Gastroesophageal sphincter (tissue), 4 donors: ENCODE measurements at regions not wholly inside any gene's neighbourhood (a gene's known extent, or its start where the extent isn't known, plus 50 kb on each side); places are given as distances from the start of the nearest gene placed in this dataset.

Source experiments
- ATAC-seq: fragments of 150-250 bp; one replicate; pipeline ENCODE4 v1.9.1; 2016; ENCODE audit warnings: mild to moderate bottlenecking, moderate library complexity
- H3K27ac ChIP-seq, 4 donors: fragments of 200-600 bp; sonication (generic) in 3 of 4; 1 replicate in 3 of 4; 2 replicates in 1 of 4; pipeline ENCODE4 v1.5.1; 2016 to 2019
- H3K27me3 ChIP-seq: fragments of 200-600 bp; sonication (generic); one replicate; pipeline ENCODE4 v1.5.1; 2019
- H3K36me3 ChIP-seq, 2 donors: fragments of 200-600 bp; sonication (generic); one replicate each; pipeline ENCODE4 v1.5.1; 2019; ENCODE audit warnings: control low read depth in 1 of 2
- H3K4me1 ChIP-seq, 3 donors: fragments of 200-600 bp; sonication (generic); 1 replicate in 2 of 3; 2 replicates in 1 of 3; pipeline ENCODE4 v1.5.1; 2016 to 2019; ENCODE audit warnings: control low read depth in 2 of 3
- H3K4me3 ChIP-seq, 2 donors: fragments of 200-600 bp; sonication (generic); one replicate each; pipeline ENCODE4 v1.5.1; 2019; ENCODE audit warnings: mild to moderate bottlenecking in 1 of 2, moderate library complexity in 1 of 2
- H3K9me3 ChIP-seq, 3 donors: fragments of 200-600 bp; sonication (generic); one replicate each; pipeline ENCODE4 v1.5.1; 2017 to 2019; ENCODE audit warnings: control low read depth in 2 of 3
- EP300 ChIP-seq: sonication (generic); formaldehyde crosslinking; IDR thresholded peaks from one replicate; pipeline ENCODE4 v1.6.1; 2017; ENCODE audit warnings: antibody characterized with exemption, mild to moderate bottlenecking
- POLR2A ChIP-seq, 2 donors: fragments of 450-650 bp; IDR thresholded peaks; one replicate each; pipeline ENCODE4 v1.6.1; 2017; ENCODE audit warnings: antibody characterized with exemption in 2 of 2, mild to moderate bottlenecking in 2 of 2, moderate library complexity in 1 of 2
- POLR2AphosphoS5 ChIP-seq: sonication (generic); formaldehyde crosslinking; IDR thresholded peaks from one replicate; pipeline ENCODE4 v1.6.1; 2017; ENCODE audit warnings: antibody characterized with exemption
- WGBS, 2 donors: methylation state at CpG; one replicate each; pipeline ENCODE4 v1.1.5; 2018; ENCODE audit warnings: low coverage in 1 of 2; 5-methylcytosine and 5-hydroxymethylcytosine counted together
- TF ChIP-seq, protein P1 (sequence below), 4 experiments: fragments of 200-600 bp in 2 of 4; fragments of 450-650 bp in 2 of 4; sonication (generic) in 1 of 4; IDR thresholded peaks; one replicate each; pipeline ENCODE4 v1.5.1; 2017 to 2019; ENCODE audit warnings: antibody characterized with exemption in 4 of 4, mild to moderate bottlenecking in 2 of 4, moderate library complexity in 2 of 4

DNA sequence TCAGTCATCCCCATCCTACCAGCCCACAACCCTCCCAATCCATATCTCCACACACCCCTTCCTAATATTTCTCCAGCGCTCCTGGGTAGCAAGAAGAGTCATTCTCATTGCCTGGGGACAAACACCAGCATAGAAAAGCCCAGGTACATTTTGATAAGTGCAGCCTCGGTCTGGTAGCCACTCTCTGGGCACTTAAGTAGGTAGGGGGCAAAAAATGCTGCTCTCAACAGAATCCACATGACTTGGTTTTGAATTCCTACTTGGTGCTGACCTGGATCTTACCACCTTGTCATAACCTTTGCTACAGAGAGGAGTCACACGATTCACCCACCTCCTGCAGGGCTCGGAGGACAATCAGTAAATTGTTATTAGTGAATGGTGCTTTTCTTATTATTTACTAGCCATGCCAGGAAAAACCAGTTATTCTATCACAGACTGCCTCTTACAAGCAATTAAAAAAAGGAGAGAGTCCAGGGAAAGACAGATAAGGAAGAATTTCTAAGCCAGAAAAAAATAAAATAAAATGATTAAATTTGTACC is 249.1 kb downstream of the LY86 start:
- TF ChIP-seq POLR2AphosphoS5 (no peak), POLR2A (IDR thresholded peaks at IDR 0.05) (no peak), EP300 (no peak)
- TF ChIP-seq, protein P1, sequence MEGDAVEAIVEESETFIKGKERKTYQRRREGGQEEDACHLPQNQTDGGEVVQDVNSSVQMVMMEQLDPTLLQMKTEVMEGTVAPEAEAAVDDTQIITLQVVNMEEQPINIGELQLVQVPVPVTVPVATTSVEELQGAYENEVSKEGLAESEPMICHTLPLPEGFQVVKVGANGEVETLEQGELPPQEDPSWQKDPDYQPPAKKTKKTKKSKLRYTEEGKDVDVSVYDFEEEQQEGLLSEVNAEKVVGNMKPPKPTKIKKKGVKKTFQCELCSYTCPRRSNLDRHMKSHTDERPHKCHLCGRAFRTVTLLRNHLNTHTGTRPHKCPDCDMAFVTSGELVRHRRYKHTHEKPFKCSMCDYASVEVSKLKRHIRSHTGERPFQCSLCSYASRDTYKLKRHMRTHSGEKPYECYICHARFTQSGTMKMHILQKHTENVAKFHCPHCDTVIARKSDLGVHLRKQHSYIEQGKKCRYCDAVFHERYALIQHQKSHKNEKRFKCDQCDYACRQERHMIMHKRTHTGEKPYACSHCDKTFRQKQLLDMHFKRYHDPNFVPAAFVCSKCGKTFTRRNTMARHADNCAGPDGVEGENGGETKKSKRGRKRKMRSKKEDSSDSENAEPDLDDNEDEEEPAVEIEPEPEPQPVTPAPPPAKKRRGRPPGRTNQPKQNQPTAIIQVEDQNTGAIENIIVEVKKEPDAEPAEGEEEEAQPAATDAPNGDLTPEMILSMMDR (IDR thresholded peaks at IDR 0.05) = no peak
- no peak overlapping the region for H3K4me3 ChIP-seq
- peaks cover 20% of the 10 kb centered on the region for H3K27me3 ChIP-seq
- no peaks in the 10 kb centered on the region for H3K4me1 ChIP-seq
- no peak for ATAC-seq
- H3K9me3 ChIP-seq = no peaks in the 10 kb centered on the region
- no peak overlapping the region for H3K27ac ChIP-seq
- no peaks in the 10 kb centered on the region for H3K36me3 ChIP-seq
- WGBS, 2 donors = 74 to 85% methylated on average over 3 to 4 of the region's 4 CpGs

DNA sequence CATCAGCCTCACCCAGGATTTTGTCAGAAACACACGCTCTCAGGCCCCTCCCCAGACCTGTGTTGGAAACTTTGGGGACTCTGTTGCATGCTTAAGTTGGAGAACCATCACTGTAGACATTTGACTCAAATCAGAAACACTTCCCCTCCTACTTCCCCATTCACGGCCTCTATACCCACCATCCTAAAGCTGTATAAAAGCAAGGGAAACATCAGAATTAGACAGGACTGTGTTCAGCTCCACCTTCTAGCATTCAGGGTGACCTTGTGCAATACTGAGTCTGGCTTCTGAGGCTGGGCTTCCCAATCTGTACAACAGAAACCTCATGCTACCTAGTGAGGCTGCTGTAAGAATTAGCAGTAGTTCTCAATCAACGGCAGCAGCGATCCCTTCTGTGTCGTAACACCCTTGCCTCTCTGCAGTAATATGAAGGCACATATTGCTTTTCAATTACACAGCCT is 252.3 kb downstream of the LY86 start:
- WGBS, 2 donors = 80% methylated on average over 5 of the region's 5 CpGs; no CpG with 5 or more reads in 1 of the 2 donors

DNA sequence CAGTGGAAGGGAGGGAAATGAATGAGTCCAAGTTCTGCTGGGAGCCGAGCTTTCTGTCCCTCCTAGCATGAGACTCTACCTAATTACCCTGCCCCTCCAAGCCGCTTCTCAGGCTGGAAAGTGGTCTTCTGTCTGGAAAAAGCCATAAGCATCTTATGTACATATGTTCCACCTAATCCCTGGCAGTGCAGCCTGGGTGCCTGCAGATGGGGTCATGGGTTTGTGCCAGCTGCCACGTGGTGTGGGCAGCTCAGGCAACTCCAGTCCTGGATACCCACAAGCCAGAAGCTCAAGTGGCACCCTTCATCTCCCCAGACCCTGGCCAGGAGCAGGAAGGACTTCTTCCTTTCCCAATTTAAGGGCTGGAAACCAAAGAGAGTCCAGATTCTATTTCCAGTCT is 253.1 kb downstream of the LY86 start:
- Histone ChIP-seq H3K27ac (no peak overlapping the region), H3K4me3 (no peak overlapping the region), H3K27me3 (peaks cover 5% of the 10 kb centered on the region), H3K36me3 (no peaks in the 10 kb centered on the region), H3K9me3 (peaks cover 0 to 18% (median 0%) of the 10 kb centered on the region in 3 donors), H3K4me1 (no peaks in the 10 kb centered on the region)
- ATAC-seq = no peak
- TF ChIP-seq POLR2A (IDR thresholded peaks at IDR 0.05) (no peak), POLR2AphosphoS5 (no peak)
- 83 to 88% methylated on average over 2 to 3 of the region's 3 CpGs for WGBS, 2 donors

More for the DNA sequence above, 252.3 kb downstream of the LY86 start:
- no peaks in the 10 kb centered on the region for H3K4me1 ChIP-seq
- H3K9me3 ChIP-seq = peaks cover 0 to 11% (median 0%) of the 10 kb centered on the region in 3 donors
- TF ChIP-seq POLR2A (IDR thresholded peaks at IDR 0.05) (no peak), POLR2AphosphoS5 (no peak), EP300 (no peak)
- no peaks in the 10 kb centered on the region for H3K36me3 ChIP-seq
- H3K4me3 ChIP-seq = no peak overlapping the region
- no peak for ATAC-seq
- peaks cover 3% of the 10 kb centered on the region for H3K27me3 ChIP-seq
- no peak overlapping the region for H3K27ac ChIP-seq

DNA sequence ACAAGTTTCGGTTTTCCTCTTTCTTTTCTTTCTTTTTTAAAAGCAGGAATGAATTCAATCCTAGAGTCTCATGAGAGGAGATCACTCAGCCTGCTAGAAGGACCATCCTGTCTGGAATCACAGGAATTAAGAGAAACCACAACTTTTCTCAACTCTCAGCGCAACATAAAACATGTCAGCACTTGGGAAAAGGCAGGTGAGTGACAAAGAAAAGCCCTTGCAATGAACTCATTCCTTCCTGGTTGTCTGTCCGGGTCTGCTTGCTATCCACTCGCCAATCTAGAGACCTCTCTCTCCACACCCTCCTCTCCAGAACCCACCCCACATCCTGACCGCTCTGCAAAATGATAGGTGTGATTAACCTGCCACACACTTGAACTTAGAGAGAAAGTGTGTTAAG is 253.8 kb downstream of the LY86 start:
- peaks cover 7% of the 10 kb centered on the region for H3K27me3 ChIP-seq
- WGBS, 2 donors = 61 to 79% methylated on average over 5 of the region's 5 CpGs
- ATAC-seq = no peak
- TF ChIP-seq, protein P1 (IDR thresholded peaks at IDR 0.05) = no peak
- TF ChIP-seq POLR2AphosphoS5 (no peak), POLR2A (IDR thresholded peaks at IDR 0.05) (no peak), EP300 (no peak)
- no peak overlapping the region for H3K27ac ChIP-seq
- peaks cover 0 to 18% (median 0%) of the 10 kb centered on the region in 3 donors for H3K9me3 ChIP-seq
- H3K4me1 ChIP-seq = no peaks in the 10 kb centered on the region
- no peak overlapping the region for H3K4me3 ChIP-seq
- H3K36me3 ChIP-seq = no peaks in the 10 kb centered on the region

DNA sequence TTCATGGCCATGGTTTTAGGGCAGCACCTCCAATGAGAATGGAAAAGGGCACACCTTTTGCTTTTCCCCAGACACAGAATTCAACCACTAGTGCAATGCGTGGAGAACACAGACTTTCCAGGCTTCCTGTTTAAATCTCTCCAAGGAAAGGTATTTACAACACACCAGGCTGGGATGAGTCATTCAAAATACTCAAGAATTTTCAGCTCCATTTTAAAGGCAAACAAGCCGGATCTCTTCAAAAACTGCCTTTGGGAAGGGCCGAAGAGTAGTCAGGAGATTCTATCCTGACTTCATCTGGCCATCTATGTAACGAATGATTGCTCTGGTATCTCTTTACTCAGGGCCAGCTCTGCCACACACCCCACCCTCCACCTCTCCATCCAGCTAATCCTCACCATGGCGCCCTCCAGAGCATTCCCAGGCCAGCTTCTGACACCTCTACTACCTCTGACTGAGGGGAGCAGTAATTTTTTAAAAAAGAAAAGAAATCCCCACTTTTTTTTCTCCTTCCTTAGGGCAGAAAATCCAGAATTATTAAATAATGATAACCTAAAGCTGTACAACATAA is 254.6 kb downstream of the LY86 start:
- H3K27ac ChIP-seq = no peak overlapping the region
- ATAC-seq = no peak

More for the DNA sequence above, 254.6 kb downstream of the LY86 start:
- TF ChIP-seq POLR2A (IDR thresholded peaks at IDR 0.05) (no peak), EP300 (no peak), POLR2AphosphoS5 (no peak)
- TF ChIP-seq, protein P1 (IDR thresholded peaks at IDR 0.05) = no peak
- H3K4me1 ChIP-seq = no peaks in the 10 kb centered on the region
- H3K9me3 ChIP-seq = peaks cover 0 to 18% (median 0%) of the 10 kb centered on the region in 3 donors
- H3K36me3 ChIP-seq = no peaks in the 10 kb centered on the region
- peaks cover 4% of the 10 kb centered on the region for H3K27me3 ChIP-seq
- 48 to 60% methylated on average over 4 to 5 of the region's 5 CpGs for WGBS, 2 donors
- H3K4me3 ChIP-seq = no peak overlapping the region
